ENCODE measurements at regions not wholly inside any gene's neighbourhood (a gene's known extent, or its start where the extent isn't known, plus 50 kb on each side); places are given as distances from the start of the nearest gene placed in this dataset.

DNA sequence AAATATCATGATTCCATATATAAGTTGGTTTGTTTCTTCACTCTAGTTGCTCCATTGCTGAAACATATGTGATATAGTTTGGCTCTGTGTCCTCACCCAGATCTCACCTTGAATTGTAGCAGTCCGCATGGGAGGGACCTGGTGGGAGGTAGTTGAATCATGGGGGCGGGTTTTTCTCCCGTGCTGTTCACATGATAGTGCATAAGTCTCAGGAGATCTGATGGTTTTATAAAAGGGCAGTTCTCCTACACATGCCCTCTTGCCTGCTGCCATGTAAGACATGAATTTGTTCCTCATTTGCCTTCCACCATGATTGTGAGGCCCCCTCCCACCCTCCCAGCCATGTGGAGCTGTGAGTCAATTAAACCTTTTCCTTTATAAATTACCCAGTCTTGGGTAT lies 915.5 kb downstream of the KCNJ2 start:
- no peak for DNase-seq
- TF ChIP-seq CEBPB (IDR thresholded peaks at IDR 0.05; ENCODE audit: low read depth, low read length) (no peak), RCOR1 (IDR thresholded peaks at IDR 0.05; ENCODE audit: insufficient replicate concordance, low read length) (no peak), BHLHE40 (IDR thresholded peaks at IDR 0.05; ENCODE audit: low read depth, low read length) (no peak), SMC3 (IDR thresholded peaks at IDR 0.05; ENCODE audit: low read depth, low read length) (no peak), RFX5 (IDR thresholded peaks at IDR 0.05; ENCODE audit: low read depth, low read length) (no peak), POLR2A (IDR thresholded peaks at IDR 0.05; ENCODE audit: low read depth, low read length) (no peak), MAFK (IDR thresholded peaks at IDR 0.05; ENCODE audit: low read depth, low read length) (no peak), MAZ (IDR thresholded peaks at IDR 0.05; ENCODE audit: borderline replicate concordance, low read depth, low read length) (no peak), NFE2L2 (IDR thresholded peaks at IDR 0.05; ENCODE audit: low read depth, low read length) (no peak), CHD1 (IDR thresholded peaks at IDR 0.05; ENCODE audit: low read depth, low read length) (no peak)
- TF ChIP-seq, protein P1, sequence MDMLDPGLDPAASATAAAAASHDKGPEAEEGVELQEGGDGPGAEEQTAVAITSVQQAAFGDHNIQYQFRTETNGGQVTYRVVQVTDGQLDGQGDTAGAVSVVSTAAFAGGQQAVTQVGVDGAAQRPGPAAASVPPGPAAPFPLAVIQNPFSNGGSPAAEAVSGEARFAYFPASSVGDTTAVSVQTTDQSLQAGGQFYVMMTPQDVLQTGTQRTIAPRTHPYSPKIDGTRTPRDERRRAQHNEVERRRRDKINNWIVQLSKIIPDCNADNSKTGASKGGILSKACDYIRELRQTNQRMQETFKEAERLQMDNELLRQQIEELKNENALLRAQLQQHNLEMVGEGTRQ (IDR thresholded peaks at IDR 0.05; ENCODE audit: low read depth, low read length): no peak
- TF ChIP-seq, protein P2, sequence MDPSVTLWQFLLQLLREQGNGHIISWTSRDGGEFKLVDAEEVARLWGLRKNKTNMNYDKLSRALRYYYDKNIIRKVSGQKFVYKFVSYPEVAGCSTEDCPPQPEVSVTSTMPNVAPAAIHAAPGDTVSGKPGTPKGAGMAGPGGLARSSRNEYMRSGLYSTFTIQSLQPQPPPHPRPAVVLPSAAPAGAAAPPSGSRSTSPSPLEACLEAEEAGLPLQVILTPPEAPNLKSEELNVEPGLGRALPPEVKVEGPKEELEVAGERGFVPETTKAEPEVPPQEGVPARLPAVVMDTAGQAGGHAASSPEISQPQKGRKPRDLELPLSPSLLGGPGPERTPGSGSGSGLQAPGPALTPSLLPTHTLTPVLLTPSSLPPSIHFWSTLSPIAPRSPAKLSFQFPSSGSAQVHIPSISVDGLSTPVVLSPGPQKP (IDR thresholded peaks at IDR 0.05; ENCODE audit: borderline replicate concordance, low read depth, low read length): no peak
- no peaks in the 10 kb centered on the region for H3K27me3 ChIP-seq (ENCODE audit: control insufficient read depth, insufficient read depth, low read length)
- H4K20me1 ChIP-seq (ENCODE audit: insufficient read depth, low read length): no peaks in the 10 kb centered on the region
- no peak overlapping the region for H3K4me3 ChIP-seq (ENCODE audit: insufficient read depth, low read depth, low read length)
- H2BK20ac ChIP-seq (ENCODE audit: low read depth, low read length): no peak overlapping the region
- H4K91ac ChIP-seq (ENCODE audit: insufficient read depth, low read depth, low read length): no peak overlapping the region
- H2AFZ ChIP-seq (replicated peaks; ENCODE audit: low read length, poor library complexity): no peak overlapping the region
- ATAC-seq (ENCODE audit: low read depth): no peak
- dilution Hi-C loops (cut with HindIII; ENCODE audit: low sequenced_read_pairs, unreplicated experiment) (no loop called here), intact Hi-C loops (cut with micrococcal nuclease) (loop anchor here (2.0 to 10.0 kb wide), 3 partner anchors 318 to 448 kb away; no protein-coding TSS in a partner anchor), in situ Hi-C loops (cut with MboI; ENCODE audit: low sequenced_read_pairs) (no loop called here)
- H3K4me2 ChIP-seq (ENCODE audit: low read depth, low read length): no peak overlapping the region
- WGBS, 2 experiments (ENCODE audit: extremely low coverage in 2 of 2, insufficient read length in 1 of 2): no CpG with 5 or more reads among the region's 3 CpGs
- H3K9me3 ChIP-seq (ENCODE audit: control insufficient read depth, insufficient read depth, low read length): no peaks in the 10 kb centered on the region
- no peaks in the 10 kb centered on the region for H3K4me1 ChIP-seq (ENCODE audit: control insufficient read depth, insufficient read depth, low read length)
- H3K23ac ChIP-seq (ENCODE audit: low read depth, low read length): no peak overlapping the region
- no TSS peak for BruUV-seq (replicated peaks)
- H4K5ac ChIP-seq (ENCODE audit: low read depth, low read length): no peak overlapping the region
- no peak overlapping the region for H2BK15ac ChIP-seq (ENCODE audit: low read depth, low read length)
- no peak overlapping the region for H3K4ac ChIP-seq (ENCODE audit: low read depth, low read length)
- H3K9ac ChIP-seq (ENCODE audit: low read depth, low read length): no peak overlapping the region
- no peak overlapping the region for H3K27ac ChIP-seq (ENCODE audit: insufficient read depth, low read length)
- no peaks in the 10 kb centered on the region for H3K9me1 ChIP-seq (ENCODE audit: insufficient read depth, low read length)
- H3K14ac ChIP-seq (replicated peaks; ENCODE audit: low read depth, low read length): no peak overlapping the region
- POLR2A ChIA-PET (ENCODE audit: unreplicated experiment): no interaction called here
- no peak overlapping the region for H2AK5ac ChIP-seq (ENCODE audit: low read depth, low read length)
- H3K36me3 ChIP-seq (ENCODE audit: control insufficient read depth, insufficient read depth, low read length): no peaks in the 10 kb centered on the region
- CTCF ChIA-PET: interaction anchor here (0.6 to 1.7 kb wide), 3 partner anchors 158 to 876 kb away, joined by 3 to 13 read pairs (median 3); no protein-coding TSS in a partner anchor
- no peak overlapping the region for H4K8ac ChIP-seq (ENCODE audit: low read depth in 2 of 2, low read length in 2 of 2)
- no peak overlapping the region for H3K18ac ChIP-seq (ENCODE audit: low read depth, low read length)
- H3K79me1 ChIP-seq (ENCODE audit: low read depth in 1 of 2, low read length in 2 of 2): no peaks in the 10 kb centered on the region
- no peak overlapping the region for H2AK9ac ChIP-seq (replicated peaks; ENCODE audit: low read depth, low read length, poor library complexity)
- no peak overlapping the region for H2BK5ac ChIP-seq (ENCODE audit: low read depth, low read length, poor library complexity, severe bottlenecking)
- H3K56ac ChIP-seq (ENCODE audit: extremely low read depth, insufficient read depth, low read length): no peak overlapping the region
- no peak overlapping the region for H2BK120ac ChIP-seq (ENCODE audit: low read depth, low read length)

All from IMR-90 (cell line).